ENCODE measurements at regions not wholly inside any gene's neighbourhood (a gene's known extent, or its start where the extent isn't known, plus 50 kb on each side); places are given as distances from the start of the nearest gene placed in this dataset.
"Not testable (repeated sequence)": the region's sequence is repeated elsewhere in the genome, so short reads cannot be mapped to it uniquely, and the experiment has no call there.

DNA sequence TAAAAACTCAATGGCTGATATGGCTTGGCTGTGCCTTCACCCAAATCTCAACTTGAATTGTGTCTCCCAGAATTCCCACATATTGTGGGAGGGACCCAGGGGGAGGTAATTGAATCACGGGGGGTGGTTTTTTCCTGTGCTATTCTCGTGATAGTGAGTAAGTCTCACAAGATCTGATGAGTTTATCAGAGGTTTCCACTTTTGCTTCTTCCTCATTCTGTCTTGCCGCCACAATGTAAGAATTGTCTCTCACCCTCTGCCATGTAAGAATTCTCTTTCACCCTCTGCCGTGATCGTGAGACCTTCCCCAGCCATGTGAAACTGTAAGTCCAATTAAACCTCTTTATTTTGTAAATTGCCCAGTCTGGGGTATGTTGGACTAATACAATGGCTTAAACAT is 115.6 kb upstream of the MTPN start:
- not testable (repeated sequence) for TF ChIP-seq POLR2AphosphoS5, POLR2A (IDR thresholded peaks at IDR 0.05)
- TF ChIP-seq, protein P1, sequence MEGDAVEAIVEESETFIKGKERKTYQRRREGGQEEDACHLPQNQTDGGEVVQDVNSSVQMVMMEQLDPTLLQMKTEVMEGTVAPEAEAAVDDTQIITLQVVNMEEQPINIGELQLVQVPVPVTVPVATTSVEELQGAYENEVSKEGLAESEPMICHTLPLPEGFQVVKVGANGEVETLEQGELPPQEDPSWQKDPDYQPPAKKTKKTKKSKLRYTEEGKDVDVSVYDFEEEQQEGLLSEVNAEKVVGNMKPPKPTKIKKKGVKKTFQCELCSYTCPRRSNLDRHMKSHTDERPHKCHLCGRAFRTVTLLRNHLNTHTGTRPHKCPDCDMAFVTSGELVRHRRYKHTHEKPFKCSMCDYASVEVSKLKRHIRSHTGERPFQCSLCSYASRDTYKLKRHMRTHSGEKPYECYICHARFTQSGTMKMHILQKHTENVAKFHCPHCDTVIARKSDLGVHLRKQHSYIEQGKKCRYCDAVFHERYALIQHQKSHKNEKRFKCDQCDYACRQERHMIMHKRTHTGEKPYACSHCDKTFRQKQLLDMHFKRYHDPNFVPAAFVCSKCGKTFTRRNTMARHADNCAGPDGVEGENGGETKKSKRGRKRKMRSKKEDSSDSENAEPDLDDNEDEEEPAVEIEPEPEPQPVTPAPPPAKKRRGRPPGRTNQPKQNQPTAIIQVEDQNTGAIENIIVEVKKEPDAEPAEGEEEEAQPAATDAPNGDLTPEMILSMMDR (IDR thresholded peaks at IDR 0.05), result not testable (repeated sequence)

Data from upper lobe of left lung (tissue), 4 donors.